ENCODE measurements at regions not wholly inside any gene's neighbourhood (a gene's known extent, or its start where the extent isn't known, plus 50 kb on each side); places are given as distances from the start of the nearest gene placed in this dataset.
"Not testable (repeated sequence)": the region's sequence is repeated elsewhere in the genome, so short reads cannot be mapped to it uniquely, and the experiment has no call there.

DNA sequence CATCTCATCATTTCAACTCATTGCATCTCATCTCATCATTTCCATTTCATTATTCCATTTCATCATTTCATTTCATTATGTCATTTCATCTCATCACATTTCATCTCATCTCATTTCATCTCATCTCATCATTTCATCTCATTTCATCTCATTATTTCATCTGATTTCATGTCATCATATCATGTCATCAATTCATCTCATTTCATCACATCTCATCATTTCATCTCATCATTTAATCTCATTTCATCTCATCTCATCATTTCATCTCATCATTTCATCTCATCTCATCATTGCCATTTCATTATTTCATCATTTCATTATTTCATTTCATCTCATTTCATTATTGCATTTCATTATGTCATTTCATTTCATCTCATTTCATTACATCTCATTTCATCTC is 410.5 kb downstream of the ZNF33B start:
- not testable (repeated sequence) for H3K9ac ChIP-seq (ENCODE audit: low read depth in 1 of 2, low read length in 2 of 2); H3K4me1 ChIP-seq (ENCODE audit: control insufficient read depth in 1 of 2, insufficient read depth in 2 of 2, low read length in 2 of 2); H3K27me3 ChIP-seq (ENCODE audit: control insufficient read depth in 1 of 2, insufficient read depth in 2 of 2, low read length in 2 of 2); H3K4me3 ChIP-seq (ENCODE audit: low read depth in 1 of 2, low read length in 2 of 2); H3K36me3 ChIP-seq (ENCODE audit: control insufficient read depth in 1 of 2, insufficient read depth in 2 of 2, low read length in 2 of 2); H3K27ac ChIP-seq (ENCODE audit: low read depth, low read length); H3K9me3 ChIP-seq (ENCODE audit: control insufficient read depth in 1 of 2, low read length in 2 of 2)

DNA sequence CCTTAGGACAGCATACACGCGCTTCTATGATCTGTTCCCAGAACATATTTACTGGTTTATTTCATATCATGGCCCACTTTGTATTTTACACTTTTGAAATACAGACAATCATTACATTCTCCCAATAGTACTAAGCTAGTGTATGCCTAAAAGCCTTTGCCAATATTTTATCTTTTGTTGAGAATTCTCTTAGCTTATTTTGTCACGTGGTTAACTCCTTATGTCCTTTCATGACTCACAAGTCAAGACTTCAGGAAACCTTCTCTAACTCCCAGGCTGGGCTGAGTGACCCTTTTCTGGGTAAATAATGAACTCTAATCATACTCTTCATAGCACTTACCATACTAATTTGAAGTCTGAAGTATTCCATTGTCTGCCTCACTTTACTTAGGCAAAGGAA is 444.8 kb downstream of the ZNF33B start:
- not testable (repeated sequence) for H3K4me3 ChIP-seq (ENCODE audit: low read depth in 1 of 2, low read length in 2 of 2); H3K9me3 ChIP-seq (ENCODE audit: control insufficient read depth in 1 of 2, low read length in 2 of 2); H3K36me3 ChIP-seq (ENCODE audit: control insufficient read depth in 1 of 2, insufficient read depth in 2 of 2, low read length in 2 of 2); H3K9ac ChIP-seq (ENCODE audit: low read depth in 1 of 2, low read length in 2 of 2); H3K27me3 ChIP-seq (ENCODE audit: control insufficient read depth in 1 of 2, insufficient read depth in 2 of 2, low read length in 2 of 2); H3K27ac ChIP-seq (ENCODE audit: low read depth, low read length); H3K4me1 ChIP-seq (ENCODE audit: control insufficient read depth in 1 of 2, insufficient read depth in 2 of 2, low read length in 2 of 2)

DNA sequence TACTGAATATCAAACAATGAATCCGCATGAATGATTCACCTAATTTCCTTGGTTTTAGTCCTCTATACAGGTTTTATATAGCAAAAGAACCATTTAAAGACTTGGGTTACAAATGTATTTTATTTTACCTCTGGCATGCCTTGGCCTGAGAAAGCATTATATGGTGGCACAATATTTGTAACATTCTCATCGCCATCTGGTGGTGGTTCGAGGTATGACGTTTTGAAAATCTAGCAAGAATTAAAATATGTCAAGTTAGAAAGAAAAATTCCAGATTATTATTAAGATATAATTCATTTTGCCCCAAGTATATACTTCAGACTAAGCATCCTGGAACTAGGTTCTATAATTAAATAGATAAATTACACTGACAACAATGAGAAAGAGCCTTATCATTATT is 445.9 kb downstream of the ZNF33B start:
- not testable (repeated sequence) for H3K4me3 ChIP-seq (ENCODE audit: low read depth in 1 of 2, low read length in 2 of 2); H3K4me1 ChIP-seq (ENCODE audit: control insufficient read depth in 1 of 2, insufficient read depth in 2 of 2, low read length in 2 of 2); H3K9ac ChIP-seq (ENCODE audit: low read depth in 1 of 2, low read length in 2 of 2); H3K36me3 ChIP-seq (ENCODE audit: control insufficient read depth in 1 of 2, insufficient read depth in 2 of 2, low read length in 2 of 2); H3K9me3 ChIP-seq (ENCODE audit: control insufficient read depth in 1 of 2, low read length in 2 of 2); H3K27me3 ChIP-seq (ENCODE audit: control insufficient read depth in 1 of 2, insufficient read depth in 2 of 2, low read length in 2 of 2); H3K27ac ChIP-seq (ENCODE audit: low read depth, low read length)

DNA sequence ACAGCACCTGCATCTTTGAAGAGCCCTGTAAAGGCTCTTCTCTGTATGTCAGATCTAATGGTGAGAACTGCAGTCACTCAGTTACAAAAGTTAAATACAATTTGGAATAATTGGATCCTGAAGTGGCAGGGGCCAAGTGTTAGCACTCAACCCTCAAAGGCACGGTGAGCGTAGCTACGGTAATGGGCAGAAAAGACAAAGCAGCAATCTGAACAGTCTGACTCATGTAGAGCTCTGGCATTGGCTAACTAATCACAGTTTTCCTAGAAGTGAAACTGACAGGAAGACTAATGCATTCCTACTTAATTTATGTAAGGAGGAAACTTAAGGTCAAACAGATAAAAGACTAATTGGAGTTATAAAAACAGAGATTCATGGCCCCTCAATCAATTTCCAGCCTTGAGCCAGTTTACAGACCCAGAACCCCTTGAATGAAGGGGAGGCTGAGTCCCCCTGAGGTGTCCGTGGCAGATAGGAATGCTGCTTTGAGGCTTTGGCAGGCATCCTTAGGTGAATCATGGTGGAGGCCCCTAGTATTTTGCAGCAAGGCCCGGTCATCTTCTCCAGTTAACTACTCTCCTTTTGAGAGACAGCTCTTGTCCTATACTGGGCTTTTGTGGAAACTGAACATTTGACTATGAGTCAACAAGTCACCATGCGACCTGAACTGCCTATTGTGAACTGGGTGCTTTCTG is 450.7 kb downstream of the ZNF33B start:
- not testable (repeated sequence) for H3K9me3 ChIP-seq (ENCODE audit: control insufficient read depth in 1 of 2, low read length in 2 of 2); H3K36me3 ChIP-seq (ENCODE audit: control insufficient read depth in 1 of 2, insufficient read depth in 2 of 2, low read length in 2 of 2); H3K9ac ChIP-seq (ENCODE audit: low read depth in 1 of 2, low read length in 2 of 2); H3K27ac ChIP-seq (ENCODE audit: low read depth, low read length); H3K4me1 ChIP-seq (ENCODE audit: control insufficient read depth in 1 of 2, insufficient read depth in 2 of 2, low read length in 2 of 2); H3K27me3 ChIP-seq (ENCODE audit: control insufficient read depth in 1 of 2, insufficient read depth in 2 of 2, low read length in 2 of 2); H3K4me3 ChIP-seq (ENCODE audit: low read depth in 1 of 2, low read length in 2 of 2)

DNA sequence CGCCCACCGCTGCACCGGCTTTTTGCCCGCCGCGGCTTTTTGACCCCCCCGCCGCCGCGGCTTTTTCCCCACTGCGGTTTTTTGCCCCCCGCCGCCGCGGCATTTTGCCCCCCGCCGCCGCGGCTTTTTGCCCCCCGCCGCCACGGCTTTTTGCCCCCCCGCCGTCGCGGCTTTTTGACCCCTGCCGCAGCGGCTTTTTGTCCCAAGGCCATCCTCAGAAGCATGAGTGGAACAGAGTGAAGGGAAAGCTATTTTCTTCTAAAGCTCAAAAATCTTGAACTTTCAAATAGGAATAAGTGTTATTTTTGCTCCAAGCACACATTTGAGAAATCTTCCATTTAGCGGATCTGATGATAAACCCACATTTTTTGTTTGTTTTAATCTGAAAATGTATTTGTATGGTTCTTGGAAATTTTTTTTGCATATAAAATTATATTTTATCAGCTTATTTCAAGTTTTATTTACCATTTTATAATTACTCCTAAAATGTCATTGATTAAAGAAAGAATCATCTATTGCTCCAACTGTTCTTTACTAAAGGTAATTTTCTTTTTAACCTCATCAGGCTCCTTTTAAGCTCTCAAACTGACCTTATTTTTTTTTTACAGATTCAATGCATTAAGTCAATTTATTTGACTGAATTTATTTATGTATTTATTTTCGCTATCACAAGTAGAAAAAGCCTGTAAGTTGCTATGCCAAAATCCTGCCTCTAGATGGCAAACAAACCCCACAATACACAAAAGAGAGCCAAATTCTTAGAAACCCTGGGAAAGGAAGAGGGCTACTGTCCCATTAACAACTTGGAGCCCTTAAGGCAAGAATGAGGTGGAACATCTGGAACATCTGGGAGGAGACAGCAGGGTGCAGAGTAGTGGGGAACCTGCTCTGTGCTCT is 460.3 kb downstream of the ZNF33B start:
- not testable (repeated sequence) for H3K27me3 ChIP-seq (ENCODE audit: control insufficient read depth in 1 of 2, insufficient read depth in 2 of 2, low read length in 2 of 2); H3K9ac ChIP-seq (ENCODE audit: low read depth in 1 of 2, low read length in 2 of 2); H3K4me1 ChIP-seq (ENCODE audit: control insufficient read depth in 1 of 2, insufficient read depth in 2 of 2, low read length in 2 of 2); H3K36me3 ChIP-seq (ENCODE audit: control insufficient read depth in 1 of 2, insufficient read depth in 2 of 2, low read length in 2 of 2); H3K27ac ChIP-seq (ENCODE audit: low read depth, low read length); H3K4me3 ChIP-seq (ENCODE audit: low read depth in 1 of 2, low read length in 2 of 2); H3K9me3 ChIP-seq (ENCODE audit: control insufficient read depth in 1 of 2, low read length in 2 of 2)

DNA sequence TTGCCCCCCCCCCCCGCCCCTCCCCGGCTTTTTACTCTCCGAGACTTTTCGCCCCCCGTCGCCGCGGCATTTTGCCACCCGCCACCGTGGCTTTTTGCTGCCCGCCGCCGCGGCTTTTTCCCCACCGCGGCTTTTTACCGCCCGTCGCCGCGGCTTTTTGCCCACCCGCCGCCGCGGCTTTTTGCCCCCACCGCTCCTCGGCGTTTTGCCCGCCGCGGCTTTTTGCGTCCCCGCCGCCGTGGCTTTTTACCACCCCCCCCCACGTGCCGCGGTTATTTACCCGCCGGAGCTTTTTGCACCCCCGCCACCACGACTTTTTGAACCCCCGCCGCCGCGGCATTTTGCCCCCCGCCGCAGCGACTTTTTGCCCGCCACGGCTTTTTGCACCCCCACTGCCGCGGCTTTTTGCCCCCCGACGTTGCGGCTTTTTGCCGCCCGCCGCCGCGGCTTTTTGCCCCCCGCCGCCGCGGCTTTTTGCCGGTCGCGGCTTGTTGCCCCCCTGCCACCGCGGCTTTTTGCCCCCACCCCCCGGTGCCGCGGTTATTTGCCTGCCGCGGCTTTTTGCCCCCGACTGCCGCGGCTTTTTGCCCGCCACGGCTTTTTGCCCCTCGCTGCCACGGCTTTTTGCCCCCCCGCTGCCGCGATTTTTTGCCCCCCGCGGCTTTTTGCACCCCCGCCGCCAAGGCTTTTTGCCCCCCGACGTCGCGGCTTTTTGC is 461.1 kb downstream of the ZNF33B start:
- H3K4me3 ChIP-seq (ENCODE audit: low read depth in 1 of 2, low read length in 2 of 2), result no peak overlapping the region
- no peaks in the 10 kb centered on the region for H3K4me1 ChIP-seq (ENCODE audit: control insufficient read depth in 1 of 2, insufficient read depth in 2 of 2, low read length in 2 of 2)
- H3K27me3 ChIP-seq (ENCODE audit: control insufficient read depth in 1 of 2, insufficient read depth in 2 of 2, low read length in 2 of 2), result no peaks in the 10 kb centered on the region

DNA sequence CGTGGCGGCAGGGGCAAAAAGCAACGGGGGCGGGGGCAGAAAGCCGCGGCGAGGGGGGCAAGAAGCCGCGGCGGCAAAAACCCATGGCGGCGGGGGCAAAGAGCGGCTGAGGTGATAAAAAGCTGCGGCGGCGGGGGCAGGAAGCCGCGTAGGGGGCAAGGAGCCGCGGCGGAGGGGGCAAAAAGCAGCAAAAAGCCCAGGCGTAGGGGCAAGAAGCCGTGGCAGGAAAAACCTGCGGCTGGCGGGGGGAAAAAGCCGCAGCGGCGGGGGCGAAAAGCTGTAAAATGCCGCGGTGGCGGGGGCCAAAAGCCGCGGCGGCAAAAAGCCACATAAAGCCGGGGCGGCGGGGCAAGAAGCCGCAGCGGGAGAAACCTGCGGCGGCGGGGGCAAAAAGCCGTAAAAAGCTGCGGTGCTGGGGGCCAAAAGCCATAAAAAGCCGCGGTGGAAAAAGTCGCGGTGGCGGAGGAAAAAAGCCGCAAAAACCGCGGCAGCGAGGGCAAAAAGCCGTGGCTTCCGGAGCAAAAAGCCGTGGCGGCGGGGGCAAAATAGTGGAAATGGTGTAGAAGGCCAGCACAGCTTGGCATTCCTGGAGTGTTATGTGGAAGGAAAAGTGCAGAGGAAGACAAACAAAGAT is 487.8 kb downstream of the ZNF33B start:
- no peaks in the 10 kb centered on the region for H3K27me3 ChIP-seq (ENCODE audit: control insufficient read depth in 1 of 2, insufficient read depth in 2 of 2, low read length in 2 of 2)
- H3K9me3 ChIP-seq (ENCODE audit: control insufficient read depth in 1 of 2, low read length in 2 of 2), result peaks cover 9 to 10% of the 10 kb centered on the region in 2 donors

More for the DNA sequence above, 461.1 kb downstream of the ZNF33B start:
- Histone ChIP-seq H3K27ac (ENCODE audit: low read depth, low read length) (no peak overlapping the region), H3K9me3 (ENCODE audit: control insufficient read depth in 1 of 2, low read length in 2 of 2) (peaks cover 0 to under 1% of the 10 kb centered on the region in 2 donors), H3K9ac (ENCODE audit: low read depth in 1 of 2, low read length in 2 of 2) (no peak overlapping the region), H3K36me3 (ENCODE audit: control insufficient read depth in 1 of 2, insufficient read depth in 2 of 2, low read length in 2 of 2) (no peaks in the 10 kb centered on the region)

DNA sequence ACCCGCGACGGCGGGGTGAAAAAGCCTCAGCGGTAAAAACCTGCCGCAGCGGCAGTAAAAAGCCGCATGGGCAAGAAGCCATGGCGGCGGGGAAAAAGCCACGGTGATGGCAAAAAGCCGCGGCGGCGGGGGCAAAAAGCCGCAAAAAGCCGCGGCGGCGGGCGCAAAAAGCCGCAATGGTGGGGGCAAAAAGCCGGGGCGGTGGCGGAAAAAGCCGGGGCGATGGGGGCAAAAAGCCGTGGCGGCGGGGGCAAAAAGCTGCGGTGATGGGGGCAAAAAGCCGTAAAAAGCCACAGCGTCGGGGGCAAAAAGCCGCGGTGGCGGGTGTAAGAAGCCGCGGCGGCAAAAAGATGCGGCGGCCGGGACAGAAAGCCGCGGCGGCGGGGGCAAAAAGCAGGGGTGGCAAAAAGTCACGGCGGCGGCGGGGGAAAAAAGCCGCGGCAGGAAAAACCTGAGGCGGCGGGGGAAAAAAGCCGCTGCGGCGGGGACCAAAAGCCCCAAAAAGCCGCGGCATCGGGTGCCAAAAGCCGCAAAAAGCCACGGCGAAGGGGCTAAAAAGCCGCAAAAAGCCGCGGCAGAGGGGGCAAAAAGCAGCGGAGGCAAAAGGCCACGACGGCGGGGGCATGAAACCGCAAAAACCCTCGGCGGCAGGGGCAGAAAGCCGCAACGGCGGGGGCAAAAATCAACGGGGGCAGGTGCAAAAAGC is 488.5 kb downstream of the ZNF33B start:
- no peak overlapping the region for H3K9ac ChIP-seq (ENCODE audit: low read depth in 1 of 2, low read length in 2 of 2)
- H3K27ac ChIP-seq (ENCODE audit: low read depth, low read length), result no peak overlapping the region
- no peaks in the 10 kb centered on the region for H3K36me3 ChIP-seq (ENCODE audit: control insufficient read depth in 1 of 2, insufficient read depth in 2 of 2, low read length in 2 of 2)
- H3K4me1 ChIP-seq (ENCODE audit: control insufficient read depth in 1 of 2, insufficient read depth in 2 of 2, low read length in 2 of 2), result no peaks in the 10 kb centered on the region
- peaks cover 9 to 10% of the 10 kb centered on the region in 2 donors for H3K9me3 ChIP-seq (ENCODE audit: control insufficient read depth in 1 of 2, low read length in 2 of 2)
- no peak overlapping the region for H3K4me3 ChIP-seq (ENCODE audit: low read depth in 1 of 2, low read length in 2 of 2)
- no peaks in the 10 kb centered on the region for H3K27me3 ChIP-seq (ENCODE audit: control insufficient read depth in 1 of 2, insufficient read depth in 2 of 2, low read length in 2 of 2)

More for the DNA sequence above, 487.8 kb downstream of the ZNF33B start:
- Histone ChIP-seq H3K27ac (ENCODE audit: low read depth, low read length) (no peak overlapping the region), H3K4me3 (ENCODE audit: low read depth in 1 of 2, low read length in 2 of 2) (no peak overlapping the region), H3K36me3 (ENCODE audit: control insufficient read depth in 1 of 2, insufficient read depth in 2 of 2, low read length in 2 of 2) (no peaks in the 10 kb centered on the region), H3K9ac (ENCODE audit: low read depth in 1 of 2, low read length in 2 of 2) (no peak overlapping the region), H3K4me1 (ENCODE audit: control insufficient read depth in 1 of 2, insufficient read depth in 2 of 2, low read length in 2 of 2) (no peaks in the 10 kb centered on the region)

DNA sequence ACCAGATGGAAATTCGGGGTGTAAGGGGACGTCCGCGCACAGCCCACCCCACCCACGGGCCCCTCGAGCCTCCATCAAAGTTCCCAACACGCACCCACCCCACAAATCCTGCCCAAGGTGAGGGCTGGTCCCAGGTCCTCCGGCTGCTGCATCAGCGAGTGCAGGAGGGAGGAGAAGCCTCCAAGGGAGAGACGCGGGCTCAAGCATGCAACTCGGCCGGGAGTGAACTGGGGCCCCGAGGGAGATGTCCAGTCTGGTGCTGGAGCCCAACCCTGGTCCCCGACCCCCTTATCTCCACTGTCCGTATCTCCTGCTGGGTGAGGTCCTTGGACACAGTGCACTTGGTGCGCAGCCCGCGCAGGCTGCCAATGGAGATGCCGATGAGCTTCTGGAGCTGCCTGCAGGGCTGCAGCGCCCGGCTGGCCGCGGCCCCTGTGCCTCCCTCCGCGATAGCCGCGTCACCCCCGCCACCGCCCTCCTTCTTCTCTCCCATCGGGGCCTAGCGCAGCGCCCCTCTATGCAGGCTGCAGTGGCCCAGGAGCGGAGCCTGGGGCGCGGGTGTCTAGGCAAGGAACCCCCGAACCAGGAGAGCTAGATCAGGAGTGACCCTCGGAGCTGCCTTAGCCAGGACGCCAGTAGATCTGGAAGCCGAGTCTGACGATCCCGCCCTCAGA is 489.2 kb downstream of the ZNF33B start:
- Histone ChIP-seq H3K4me3 (ENCODE audit: low read depth in 1 of 2, low read length in 2 of 2) (no peak overlapping the region), H3K36me3 (ENCODE audit: control insufficient read depth in 1 of 2, insufficient read depth in 2 of 2, low read length in 2 of 2) (no peaks in the 10 kb centered on the region), H3K9ac (ENCODE audit: low read depth in 1 of 2, low read length in 2 of 2) (no peak overlapping the region), H3K4me1 (ENCODE audit: control insufficient read depth in 1 of 2, insufficient read depth in 2 of 2, low read length in 2 of 2) (no peaks in the 10 kb centered on the region), H3K27ac (ENCODE audit: low read depth, low read length) (no peak overlapping the region), H3K27me3 (ENCODE audit: control insufficient read depth in 1 of 2, insufficient read depth in 2 of 2, low read length in 2 of 2) (no peaks in the 10 kb centered on the region), H3K9me3 (ENCODE audit: control insufficient read depth in 1 of 2, low read length in 2 of 2) (peaks cover 9 to 10% of the 10 kb centered on the region in 2 donors)

Measured in duodenal mucosa (tissue), 2 donors.